Coronary artery (tissue), 2 donors: ENCODE measurements at regions not wholly inside any gene's neighbourhood (a gene's known extent, or its start where the extent isn't known, plus 50 kb on each side); places are given as distances from the start of the nearest gene placed in this dataset.

ENCODE experiments used
- DNase-seq: peaks from one replicate; pipeline ENCODE4 v3.0.0-alpha.2; 2017; ENCODE audit warnings: low spot score
- H3K27ac ChIP-seq, 2 donors: fragments of 200-600 bp; sonication (generic); one replicate each; pipeline ENCODE4 v1.5.1; 2016 to 2019
- H3K4me3 ChIP-seq: fragments of 200-600 bp; sonication (generic); 2 replicates; pipeline ENCODE4 v1.5.1; 2016; ENCODE audit warnings: mild to moderate bottlenecking, moderate library complexity
- CTCF ChIP-seq: fragments of 200-600 bp; sonication (generic); IDR thresholded peaks from one replicate; pipeline ENCODE4 v1.5.1; 2019; ENCODE audit warnings: antibody characterized with exemption

GRCh38 chr1:30265127-30266070 lies 458.0 kb downstream of the MATN1 start:
- no peak for TF ChIP-seq CTCF
- DNase-seq = no peak
- no peak overlapping the region for H3K4me3 ChIP-seq
- H3K27ac ChIP-seq = no peak overlapping the region

GRCh38 chr1:30264672-30265025 lies 458.7 kb downstream of the MATN1 start:
- DNase-seq = no peak
- no peak for TF ChIP-seq CTCF
- no peak overlapping the region for H3K4me3 ChIP-seq
- no peak overlapping the region for H3K27ac ChIP-seq

GRCh38 chr1:30263888-30264671 lies 459.3 kb downstream of the MATN1 start:
- no peak for DNase-seq
- Histone ChIP-seq H3K4me3 (no peak overlapping the region), H3K27ac (no peak overlapping the region)
- TF ChIP-seq CTCF = no peak

GRCh38 chr1:30263405-30263804 lies 460.0 kb downstream of the MATN1 start:
- no peak for DNase-seq
- Histone ChIP-seq H3K27ac (no peak overlapping the region), H3K4me3 (no peak overlapping the region)
- no peak for TF ChIP-seq CTCF

GRCh38 chr1:30262158-30262557 lies 461.2 kb downstream of the MATN1 start:
- no peak for DNase-seq
- Histone ChIP-seq H3K27ac (no peak overlapping the region), H3K4me3 (no peak overlapping the region)
- no peak for TF ChIP-seq CTCF

- Histone ChIP-seq H3K27ac (no peak overlapping the region), H3K4me3 (no peak overlapping the region)
- DNase-seq = no peak
- no peak for TF ChIP-seq CTCF
Measured at GRCh38 chr1:30260318-30260717, 463.1 kb downstream of the MATN1 start.
